H1 (cell line): ENCODE measurements at regions not wholly inside any gene's neighbourhood (a gene's known extent, or its start where the extent isn't known, plus 50 kb on each side); places are given as distances from the start of the nearest gene placed in this dataset.

Experiments
- CHD2 ChIP-seq: IDR thresholded peaks from 2 replicates; pipeline ENCODE4 v1.6.1; 2012; ENCODE audit warnings: low read length, improper control_type of control experiment
- EZH2 ChIP-seq: fragments of 200-600 bp; sonication (generic); IDR thresholded peaks from 2 replicates; pipeline ENCODE4 v1.7.1; 2012; ENCODE audit warnings: low read depth, mild to moderate bottlenecking, moderate library complexity, low read length, inconsistent platforms; ENCODE audit not compliant: severe bottlenecking
- POLR2AphosphoS5 ChIP-seq: IDR thresholded peaks from 2 replicates; pipeline ENCODE4 v1.6.1; 2011; ENCODE audit warnings: low read depth, low read length
- RNF2 ChIP-seq: fragments of 200-900, 300-1000 bp; sonication (generic); IDR thresholded peaks from 2 replicates; pipeline ENCODE4 v1.7.1; 2016; ENCODE audit warnings: borderline replicate concordance, low read depth, mild to moderate bottlenecking, antibody characterized with exemption, low read length; ENCODE audit not compliant: poor library complexity, severe bottlenecking; ENCODE audit errors: missing control alignments
- TBP ChIP-seq: IDR thresholded peaks from 2 replicates; pipeline ENCODE4 v1.6.1; 2011; ENCODE audit warnings: low read depth, low read length, improper control_type of control experiment
- TF ChIP-seq, protein P1 (sequence below): IDR thresholded peaks from 2 replicates; pipeline ENCODE4 v1.6.1; 2012; ENCODE audit warnings: low read length, inconsistent platforms

DNA sequence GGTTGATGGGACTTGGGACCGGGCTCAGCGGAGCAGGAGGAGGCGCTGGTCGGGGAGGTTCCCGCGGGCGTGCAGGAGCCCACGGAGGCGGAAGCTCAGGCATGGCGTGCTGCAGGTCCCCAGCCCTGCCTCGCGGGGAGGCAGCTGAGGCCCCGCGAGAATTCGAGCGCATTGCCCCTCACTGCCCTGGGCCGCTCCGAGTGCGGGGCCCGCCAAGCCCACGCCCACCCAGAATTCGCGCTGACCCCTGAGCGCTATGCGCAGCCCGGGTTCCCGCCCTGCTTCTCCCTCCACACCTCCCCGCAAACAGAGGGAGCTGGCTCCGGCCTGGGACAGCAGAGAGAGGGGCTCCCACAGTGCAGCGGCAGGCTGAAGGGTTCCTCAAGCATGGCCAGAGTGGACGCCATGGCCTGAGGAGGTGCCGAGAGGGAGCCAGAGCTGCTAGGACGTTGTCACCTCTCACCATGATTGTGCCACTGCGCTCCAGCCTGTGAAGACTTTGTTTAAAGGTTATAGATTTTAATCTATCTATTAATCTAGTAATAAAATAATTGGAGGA is 357.2 kb upstream of the RGPD4 start (continued):
- TF ChIP-seq RNF2 = no peak
- no peak for TF ChIP-seq CHD2
- TF ChIP-seq TBP = no peak
- TF ChIP-seq POLR2AphosphoS5 = no peak
- no peak for TF ChIP-seq EZH2
- TF ChIP-seq, protein P1, sequence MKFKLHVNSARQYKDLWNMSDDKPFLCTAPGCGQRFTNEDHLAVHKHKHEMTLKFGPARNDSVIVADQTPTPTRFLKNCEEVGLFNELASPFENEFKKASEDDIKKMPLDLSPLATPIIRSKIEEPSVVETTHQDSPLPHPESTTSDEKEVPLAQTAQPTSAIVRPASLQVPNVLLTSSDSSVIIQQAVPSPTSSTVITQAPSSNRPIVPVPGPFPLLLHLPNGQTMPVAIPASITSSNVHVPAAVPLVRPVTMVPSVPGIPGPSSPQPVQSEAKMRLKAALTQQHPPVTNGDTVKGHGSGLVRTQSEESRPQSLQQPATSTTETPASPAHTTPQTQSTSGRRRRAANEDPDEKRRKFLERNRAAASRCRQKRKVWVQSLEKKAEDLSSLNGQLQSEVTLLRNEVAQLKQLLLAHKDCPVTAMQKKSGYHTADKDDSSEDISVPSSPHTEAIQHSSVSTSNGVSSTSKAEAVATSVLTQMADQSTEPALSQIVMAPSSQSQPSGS = no peak
